K562 (cell line): ENCODE measurements at regions not wholly inside any gene's neighbourhood (a gene's known extent, or its start where the extent isn't known, plus 50 kb on each side); places are given as distances from the start of the nearest gene placed in this dataset.

ENCODE experiments used
- DLX4 ChIP-seq: fragments of 250-450 bp; sonication (Bioruptor Pico); IDR thresholded peaks from 2 replicates; pipeline ENCODE4 v1.6.1; 2021; ENCODE audit warnings: mild to moderate bottlenecking
- SOX6 ChIP-seq: fragments of 450-650 bp; IDR thresholded peaks from 2 replicates; pipeline ENCODE4 v1.6.1; 2014; ENCODE audit warnings: mild to moderate bottlenecking
- THRB ChIP-seq: fragments of 450-650 bp; formaldehyde crosslinking; conservative IDR thresholded peaks from 2 replicates; pipeline ENCODE4 v1.4.0; 2022; ENCODE audit warnings: mild to moderate bottlenecking, missing genetic modification characterization
- ZBTB43 ChIP-seq: sonication (generic); formaldehyde crosslinking; IDR thresholded peaks from 2 replicates; pipeline ENCODE4 v1.8.0; 2023; ENCODE audit warnings: mild to moderate bottlenecking, missing genetic modification reagents
- ZMIZ1 ChIP-seq, 2 experiments: fragments of 150-350 bp in 1 of 2; IDR thresholded peaks; 2 replicates each; pipeline ENCODE4 v1.6.1; 2012 to 2016; ENCODE audit warnings: low read depth in 2 of 2, low read length in 2 of 2, mild to moderate bottlenecking in 1 of 2, moderate library complexity in 1 of 2
- ZSCAN32 ChIP-seq: fragments of 450-650 bp; formaldehyde crosslinking; IDR thresholded peaks from 2 replicates; pipeline ENCODE4 v1.4.0; 2020; ENCODE audit warnings: mild to moderate bottlenecking, moderate library complexity

- TF ChIP-seq ZBTB43 (CRISPR knock-in tag), result no peak
- no peak for TF ChIP-seq DLX4 (CRISPR knock-in tag)
- no peak for TF ChIP-seq ZSCAN32
- no peak for TF ChIP-seq ZMIZ1 (IDR thresholded peaks at IDR 0.05; ENCODE audit: low read depth in 2 of 2, low read length in 2 of 2)
- no peak for TF ChIP-seq THRB
- TF ChIP-seq SOX6, result no peak
Observed at GRCh38 chr7:135858379-135858778, 109.8 kb upstream of the FAM180A start (continued).
